CD4-positive, alpha-beta T cell (primary cell): ENCODE measurements at regions not wholly inside any gene's neighbourhood (a gene's known extent, or its start where the extent isn't known, plus 50 kb on each side); places are given as distances from the start of the nearest gene placed in this dataset.

Experiments used
- ATAC-seq: fragments of 200-7000 bp; cut with Tn5 transposase; one replicate; pipeline ENCODE4 v1.10.0; 2022; ENCODE audit warnings: mild to moderate bottlenecking; ENCODE audit not compliant: poor library complexity
- CTCF ChIA-PET: fragments of 350-600 bp; sonication (Branson Sonifier 250); formaldehyde crosslinking; loops from one replicate; lab custom pipeline; 2021; ENCODE audit warnings: antibody characterized with exemption, inconsistent platforms; lab: Charles Lee
- POLR2A ChIA-PET: fragments of 350-600 bp; sonication (Branson Sonifier 250); formaldehyde crosslinking; loops from one replicate; lab custom pipeline; 2021; ENCODE audit warnings: antibody characterized with exemption, inconsistent platforms; lab: Charles Lee
- DNase-seq, 14 experiments: peaks; one replicate each; pipeline ENCODE4 v3.0.0-alpha.2; 2013 to 2020; ENCODE audit warnings: mixed read lengths in 2 of 14
- H3K27ac ChIP-seq, 2 donors: one replicate each; pipeline versions ENCODE4 v1.5.1 to v1.7.0; 2013; ENCODE audit warnings: low read length in 2 of 2, low read depth in 1 of 2, mild to moderate bottlenecking in 1 of 2
- H3K27me3 ChIP-seq, 2 experiments: 1 replicate in 1 of 2; 2 replicates in 1 of 2; pipeline versions ENCODE4 v1.6.1 to v1.7.0; 2013; ENCODE audit warnings: low read length in 2 of 2, control low read depth in 1 of 2, mild to moderate bottlenecking in 1 of 2, moderate library complexity in 1 of 2; ENCODE audit not compliant: insufficient read depth in 2 of 2, control insufficient read depth in 1 of 2
- H3K36me3 ChIP-seq: one replicate; pipeline ENCODE4 v1.6.1; 2013; ENCODE audit warnings: low read length, control low read depth; ENCODE audit not compliant: insufficient read depth
- H3K4me1 ChIP-seq: one replicate; pipeline ENCODE4 v1.6.1; 2013; ENCODE audit warnings: low read length, control low read depth; ENCODE audit not compliant: insufficient read depth
- H3K4me3 ChIP-seq: one replicate; pipeline ENCODE4 v1.5.1; 2013; ENCODE audit warnings: mild to moderate bottlenecking, low read length, moderate library complexity
- H3K9me3 ChIP-seq, 2 experiments: 1 replicate in 1 of 2; 2 replicates in 1 of 2; pipeline versions ENCODE4 v1.6.1 to v1.7.0; 2013; ENCODE audit warnings: low read length in 2 of 2, mild to moderate bottlenecking in 2 of 2, control low read depth in 1 of 2, moderate library complexity in 1 of 2; ENCODE audit not compliant: control insufficient read depth in 1 of 2, insufficient read depth in 1 of 2
- H3K27ac Mint-ChIP-seq: one replicate; pipeline ENCODE4 v1.8.0; 2020; ENCODE audit warnings: mixed read lengths
- H3K27me3 Mint-ChIP-seq: one replicate; pipeline ENCODE4 v1.8.0; 2021; ENCODE audit warnings: mixed read lengths
- H3K36me3 Mint-ChIP-seq: one replicate; pipeline ENCODE4 v1.8.0; 2021; ENCODE audit warnings: low read depth, mixed read lengths
- H3K4me1 Mint-ChIP-seq: one replicate; pipeline ENCODE4 v1.8.0; 2021; ENCODE audit warnings: low read depth, mixed read lengths
- H3K4me3 Mint-ChIP-seq: one replicate; pipeline ENCODE4 v1.8.0; 2020; ENCODE audit warnings: mild to moderate bottlenecking, mixed read lengths
- H3K9me3 Mint-ChIP-seq: one replicate; pipeline ENCODE4 v1.8.0; 2020; ENCODE audit warnings: mixed read lengths
- intact Hi-C, 2 experiments: fragments of 100-400 bp; cut with DNase I in 1 of 2; cut with micrococcal nuclease in 1 of 2; formaldehyde crosslinking; loops; one replicate each; pipeline versions ENCODE4 v1.15.1 to v1.9.0; 2023 to 2025; cut with DNase I, micrococcal nuclease
- TF ChIP-seq, protein P1 (sequence below): fragments of 200-600 bp; IDR thresholded peaks from one replicate; pipeline ENCODE4 v1.8.0; 2022; ENCODE audit warnings: antibody characterized with exemption, mild to moderate bottlenecking

GRCh38 chr18:38698088-38698487 is 1132.5 kb upstream of the CELF4 start:
- Mint-ChIP-seq H3K4me3 (no peak overlapping the region), H3K9me3 (no peaks in the 10 kb centered on the region), H3K27me3 (no peaks in the 10 kb centered on the region), H3K4me1 (no peaks in the 10 kb centered on the region), H3K36me3 (no peaks in the 10 kb centered on the region), H3K27ac (no peak overlapping the region)
- ChIA-PET POLR2A (no interaction called here), CTCF (no interaction called here)
- Histone ChIP-seq H3K36me3 (no peaks in the 10 kb centered on the region), H3K27me3 (no peaks in the 10 kb centered on the region), H3K4me1 (no peaks in the 10 kb centered on the region), H3K27ac (no peak overlapping the region), H3K9me3 (no peaks in the 10 kb centered on the region), H3K4me3 (no peak overlapping the region)
- ATAC-seq = no peak
- intact Hi-C loops = no loop called here
- TF ChIP-seq, protein P1, sequence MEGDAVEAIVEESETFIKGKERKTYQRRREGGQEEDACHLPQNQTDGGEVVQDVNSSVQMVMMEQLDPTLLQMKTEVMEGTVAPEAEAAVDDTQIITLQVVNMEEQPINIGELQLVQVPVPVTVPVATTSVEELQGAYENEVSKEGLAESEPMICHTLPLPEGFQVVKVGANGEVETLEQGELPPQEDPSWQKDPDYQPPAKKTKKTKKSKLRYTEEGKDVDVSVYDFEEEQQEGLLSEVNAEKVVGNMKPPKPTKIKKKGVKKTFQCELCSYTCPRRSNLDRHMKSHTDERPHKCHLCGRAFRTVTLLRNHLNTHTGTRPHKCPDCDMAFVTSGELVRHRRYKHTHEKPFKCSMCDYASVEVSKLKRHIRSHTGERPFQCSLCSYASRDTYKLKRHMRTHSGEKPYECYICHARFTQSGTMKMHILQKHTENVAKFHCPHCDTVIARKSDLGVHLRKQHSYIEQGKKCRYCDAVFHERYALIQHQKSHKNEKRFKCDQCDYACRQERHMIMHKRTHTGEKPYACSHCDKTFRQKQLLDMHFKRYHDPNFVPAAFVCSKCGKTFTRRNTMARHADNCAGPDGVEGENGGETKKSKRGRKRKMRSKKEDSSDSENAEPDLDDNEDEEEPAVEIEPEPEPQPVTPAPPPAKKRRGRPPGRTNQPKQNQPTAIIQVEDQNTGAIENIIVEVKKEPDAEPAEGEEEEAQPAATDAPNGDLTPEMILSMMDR = no peak
- no peak for DNase-seq

GRCh38 chr18:38695559-38696280 is 1130.1 kb upstream of the CELF4 start:
- Histone ChIP-seq H3K4me3 (no peak overlapping the region), H3K4me1 (no peaks in the 10 kb centered on the region), H3K9me3 (no peaks in the 10 kb centered on the region), H3K27me3 (no peaks in the 10 kb centered on the region), H3K27ac (no peak overlapping the region), H3K36me3 (no peaks in the 10 kb centered on the region)
- TF ChIP-seq, protein P1 = no peak
- no peak for DNase-seq
- Mint-ChIP-seq H3K36me3 (no peaks in the 10 kb centered on the region), H3K4me3 (no peak overlapping the region), H3K9me3 (no peaks in the 10 kb centered on the region), H3K4me1 (no peaks in the 10 kb centered on the region), H3K27me3 (no peaks in the 10 kb centered on the region), H3K27ac (no peak overlapping the region)
- CTCF ChIA-PET = no interaction called here
- ATAC-seq = no peak
- intact Hi-C loops = no loop called here
- POLR2A ChIA-PET = no interaction called here

- H3K9me3 ChIP-seq = no peaks in the 10 kb centered on the region
- intact Hi-C loops = no loop called here
- Mint-ChIP-seq H3K9me3 (no peaks in the 10 kb centered on the region), H3K4me3 (no peak overlapping the region), H3K27ac (no peak overlapping the region), H3K27me3 (no peaks in the 10 kb centered on the region), H3K36me3 (no peaks in the 10 kb centered on the region), H3K4me1 (no peaks in the 10 kb centered on the region)
- no peak overlapping the region for H3K27ac ChIP-seq
- TF ChIP-seq, protein P1 = no peak
- ChIA-PET CTCF (no interaction called here), POLR2A (no interaction called here)
- H3K36me3 ChIP-seq = no peaks in the 10 kb centered on the region
- no peak overlapping the region for H3K4me3 ChIP-seq
- H3K27me3 ChIP-seq = no peaks in the 10 kb centered on the region
- ATAC-seq (no peak), DNase-seq (no peak)
- H3K4me1 ChIP-seq = no peaks in the 10 kb centered on the region
Measured at GRCh38 chr18:38693104-38693503, 1127.5 kb upstream of the CELF4 start.
